OCI-LY1 (cell line): ENCODE measurements at regions not wholly inside any gene's neighbourhood (a gene's known extent, or its start where the extent isn't known, plus 50 kb on each side); places are given as distances from the start of the nearest gene placed in this dataset.

Source experiments
- CTCF ChIP-seq: fragments of 200-600 bp; sonication (generic), shearing (Covaris generic); IDR thresholded peaks from 2 replicates; pipeline ENCODE4 v1.5.1; 2017; ENCODE audit warnings: mild to moderate bottlenecking, antibody characterized with exemption, low read length, moderate library complexity, mixed read lengths
- EZH2 ChIP-seq: fragments of 200-600 bp; sonication (generic), shearing (Covaris generic); IDR thresholded peaks from 2 replicates; pipeline ENCODE4 v1.8.0; 2017; ENCODE audit warnings: borderline replicate concordance, mixed run types, mild to moderate bottlenecking, antibody characterized with exemption, low read length, moderate library complexity, mixed read lengths

GRCh38 chr10:69715156-69715898 lies 85.3 kb downstream of the FAM241B start:
- TF ChIP-seq CTCF (no peak), EZH2 (no peak)
